ENCODE measurements at regions not wholly inside any gene's neighbourhood (a gene's known extent, or its start where the extent isn't known, plus 50 kb on each side); places are given as distances from the start of the nearest gene placed in this dataset.

DNA sequence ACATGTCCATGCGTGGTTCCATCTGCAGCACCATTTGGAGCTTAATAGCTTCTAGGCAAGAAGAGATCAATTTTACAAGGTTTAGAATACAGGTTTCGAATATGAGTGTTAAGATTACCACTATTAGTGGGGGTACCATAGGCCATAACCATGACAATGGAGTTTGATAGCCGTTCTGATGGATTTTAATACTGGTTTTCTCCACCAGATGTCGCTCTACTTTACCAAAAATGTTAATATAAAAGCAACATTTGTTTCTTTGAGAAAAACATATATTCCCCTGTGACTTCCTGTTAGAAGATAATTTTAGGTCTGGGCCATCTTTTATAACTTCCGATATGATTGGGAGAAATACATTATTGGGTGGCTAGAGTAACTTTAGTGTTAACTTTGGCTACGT, 499.7 kb upstream of the POU3F4 start:
- TF ChIP-seq, protein P1, sequence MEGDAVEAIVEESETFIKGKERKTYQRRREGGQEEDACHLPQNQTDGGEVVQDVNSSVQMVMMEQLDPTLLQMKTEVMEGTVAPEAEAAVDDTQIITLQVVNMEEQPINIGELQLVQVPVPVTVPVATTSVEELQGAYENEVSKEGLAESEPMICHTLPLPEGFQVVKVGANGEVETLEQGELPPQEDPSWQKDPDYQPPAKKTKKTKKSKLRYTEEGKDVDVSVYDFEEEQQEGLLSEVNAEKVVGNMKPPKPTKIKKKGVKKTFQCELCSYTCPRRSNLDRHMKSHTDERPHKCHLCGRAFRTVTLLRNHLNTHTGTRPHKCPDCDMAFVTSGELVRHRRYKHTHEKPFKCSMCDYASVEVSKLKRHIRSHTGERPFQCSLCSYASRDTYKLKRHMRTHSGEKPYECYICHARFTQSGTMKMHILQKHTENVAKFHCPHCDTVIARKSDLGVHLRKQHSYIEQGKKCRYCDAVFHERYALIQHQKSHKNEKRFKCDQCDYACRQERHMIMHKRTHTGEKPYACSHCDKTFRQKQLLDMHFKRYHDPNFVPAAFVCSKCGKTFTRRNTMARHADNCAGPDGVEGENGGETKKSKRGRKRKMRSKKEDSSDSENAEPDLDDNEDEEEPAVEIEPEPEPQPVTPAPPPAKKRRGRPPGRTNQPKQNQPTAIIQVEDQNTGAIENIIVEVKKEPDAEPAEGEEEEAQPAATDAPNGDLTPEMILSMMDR (conservative IDR thresholded peaks at IDR 0.05; ENCODE audit: low read depth, low read length): peak; percentile 69
- no peak for TF ChIP-seq EZH2 (IDR thresholded peaks at IDR 0.05; ENCODE audit: low read length, unreplicated experiment)
